Cardiac fibroblast (primary cell): ENCODE measurements at regions not wholly inside any gene's neighbourhood (a gene's known extent, or its start where the extent isn't known, plus 50 kb on each side); places are given as distances from the start of the nearest gene placed in this dataset.
"Not testable (repeated sequence)": the region's sequence is repeated elsewhere in the genome, so short reads cannot be mapped to it uniquely, and the experiment has no call there.

Experiments
- DNase-seq, 2 donors: peaks; one replicate each; pipeline versions ENCODE4 v3.0.0 to v3.0.0-alpha.2; 2010; ENCODE audit warnings: low read depth in 2 of 2
- H3K4me3 ChIP-seq, 2 donors: replicated peaks in 1 of 2; 1 replicate in 1 of 2; 2 replicates in 1 of 2; pipeline ENCODE4 v1.5.1; 2011; ENCODE audit warnings: low read depth in 2 of 2, low read length in 2 of 2, mild to moderate bottlenecking in 2 of 2, moderate library complexity in 1 of 2
- TF ChIP-seq, protein P1 (sequence below): IDR thresholded peaks from one replicate; pipeline ENCODE4 v1.5.1; 2011; ENCODE audit warnings: low read depth, mild to moderate bottlenecking, low read length, inconsistent platforms

DNA sequence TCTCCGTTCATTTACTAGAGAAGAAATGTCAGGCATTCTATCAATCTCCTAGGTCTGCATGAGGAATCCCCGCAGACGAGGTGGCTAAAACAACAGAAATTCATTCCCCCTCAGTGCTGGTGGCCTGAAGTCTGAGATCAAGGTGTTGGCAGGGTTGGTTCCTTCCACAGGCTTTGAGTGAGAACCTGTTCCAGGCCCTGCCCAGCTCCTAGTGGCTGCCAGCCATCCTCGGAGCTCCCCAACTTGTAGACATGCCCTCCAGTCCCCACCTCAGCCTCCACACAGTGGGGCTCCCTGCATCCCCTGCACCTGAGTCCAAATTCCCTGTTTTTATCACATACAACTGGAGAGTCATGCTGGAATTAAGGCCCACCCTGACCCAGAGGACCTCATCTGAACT lies 145.3 kb upstream of the ALKAL2 start:
- TF ChIP-seq, protein P1, sequence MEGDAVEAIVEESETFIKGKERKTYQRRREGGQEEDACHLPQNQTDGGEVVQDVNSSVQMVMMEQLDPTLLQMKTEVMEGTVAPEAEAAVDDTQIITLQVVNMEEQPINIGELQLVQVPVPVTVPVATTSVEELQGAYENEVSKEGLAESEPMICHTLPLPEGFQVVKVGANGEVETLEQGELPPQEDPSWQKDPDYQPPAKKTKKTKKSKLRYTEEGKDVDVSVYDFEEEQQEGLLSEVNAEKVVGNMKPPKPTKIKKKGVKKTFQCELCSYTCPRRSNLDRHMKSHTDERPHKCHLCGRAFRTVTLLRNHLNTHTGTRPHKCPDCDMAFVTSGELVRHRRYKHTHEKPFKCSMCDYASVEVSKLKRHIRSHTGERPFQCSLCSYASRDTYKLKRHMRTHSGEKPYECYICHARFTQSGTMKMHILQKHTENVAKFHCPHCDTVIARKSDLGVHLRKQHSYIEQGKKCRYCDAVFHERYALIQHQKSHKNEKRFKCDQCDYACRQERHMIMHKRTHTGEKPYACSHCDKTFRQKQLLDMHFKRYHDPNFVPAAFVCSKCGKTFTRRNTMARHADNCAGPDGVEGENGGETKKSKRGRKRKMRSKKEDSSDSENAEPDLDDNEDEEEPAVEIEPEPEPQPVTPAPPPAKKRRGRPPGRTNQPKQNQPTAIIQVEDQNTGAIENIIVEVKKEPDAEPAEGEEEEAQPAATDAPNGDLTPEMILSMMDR: no peak
- DNase-seq: no peak
- no peak overlapping the region for H3K4me3 ChIP-seq

DNA sequence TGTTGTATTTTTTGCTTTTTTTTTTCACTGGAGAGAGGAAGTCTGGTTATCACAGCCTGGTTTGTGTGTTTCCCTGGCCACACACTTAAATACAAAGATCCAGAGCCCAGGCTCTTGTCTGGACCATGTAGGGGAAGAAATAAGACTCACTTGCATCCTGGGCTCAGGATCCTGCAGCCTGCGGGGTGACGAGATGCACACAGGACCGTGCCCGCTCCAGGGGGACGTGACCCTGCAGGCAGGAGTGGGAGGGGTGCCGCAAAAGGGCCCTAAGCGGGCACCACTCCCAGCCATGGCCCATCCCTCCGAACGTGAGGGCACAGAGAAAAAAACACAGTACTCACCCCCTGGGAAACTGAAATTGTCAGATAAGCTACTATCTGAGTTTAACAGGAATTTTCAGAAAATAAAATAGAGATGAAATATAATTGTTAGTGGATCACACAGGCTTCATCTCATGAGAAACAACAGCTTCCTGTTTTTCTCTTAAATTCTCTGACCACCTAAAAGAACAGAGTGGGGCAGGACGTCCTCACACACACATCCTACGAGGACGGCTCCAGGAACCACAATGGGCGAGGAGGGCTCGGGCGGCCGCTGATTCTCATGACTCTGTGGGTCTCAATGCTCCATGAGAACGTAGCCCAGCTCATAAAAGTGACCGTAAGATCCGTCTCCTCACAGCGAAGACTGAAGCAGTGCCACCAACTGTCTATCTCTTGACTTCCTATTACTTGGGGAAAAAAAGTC lies 142.6 kb upstream of the ALKAL2 start:
- DNase-seq: no peak
- no peak overlapping the region for H3K4me3 ChIP-seq
- TF ChIP-seq, protein P1: no peak

DNA sequence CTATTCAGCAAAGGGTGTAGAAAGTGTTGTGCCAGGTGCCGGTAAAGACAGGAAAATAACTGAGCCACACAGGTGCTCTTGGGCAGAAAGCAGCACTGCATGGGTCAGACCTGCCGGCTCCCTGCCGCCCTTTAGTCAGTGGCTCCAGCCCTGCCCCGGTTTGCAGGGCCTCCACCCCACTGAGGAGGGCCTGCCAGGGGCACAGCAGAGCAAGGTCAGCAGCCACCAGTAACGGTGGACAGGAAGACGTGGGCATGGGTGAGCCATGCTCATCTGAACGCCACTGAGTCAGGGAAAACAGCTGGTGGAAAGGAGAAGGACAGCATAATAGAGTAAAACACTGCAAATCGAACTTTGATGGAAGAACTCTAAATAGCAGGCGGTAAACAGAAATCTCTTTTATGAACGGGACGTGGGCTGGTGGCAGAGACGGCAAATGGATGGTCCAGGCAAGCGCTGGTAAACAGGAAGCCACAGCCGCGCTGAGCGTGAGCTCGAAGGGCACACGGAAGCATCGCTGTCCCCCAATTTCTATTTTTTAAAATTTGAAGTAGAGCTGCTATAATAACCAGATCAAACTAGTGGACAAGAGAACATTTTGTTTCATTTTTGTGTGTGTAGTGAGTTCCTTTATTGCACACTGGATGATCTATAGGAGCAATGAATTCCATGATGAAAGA lies 141.8 kb upstream of the ALKAL2 start:
- TF ChIP-seq, protein P1: no peak
- no peak for DNase-seq
- H3K4me3 ChIP-seq: no peak overlapping the region

DNA sequence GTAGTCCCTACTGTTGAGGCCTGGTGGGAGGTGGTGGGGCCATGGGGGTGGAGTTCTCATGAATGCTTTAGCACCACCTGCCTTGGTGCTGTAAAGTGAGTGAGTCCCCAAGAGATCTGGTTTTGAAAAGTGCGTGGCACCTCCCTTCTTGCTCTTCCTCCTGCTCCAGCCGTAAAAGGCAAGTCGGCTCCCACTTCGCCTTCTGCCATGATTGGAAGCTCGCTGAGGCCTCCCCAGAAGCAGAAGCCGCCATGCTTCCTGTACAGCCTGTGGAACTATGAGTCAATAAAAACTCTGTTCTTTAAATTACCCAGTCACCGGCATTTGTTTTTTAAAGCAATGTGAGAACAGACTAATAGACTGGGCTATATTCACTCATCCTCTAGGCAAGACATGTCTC lies 141.3 kb upstream of the ALKAL2 start:
- H3K4me3 ChIP-seq: no peak overlapping the region
- DNase-seq: no peak
- TF ChIP-seq, protein P1: no peak

DNA sequence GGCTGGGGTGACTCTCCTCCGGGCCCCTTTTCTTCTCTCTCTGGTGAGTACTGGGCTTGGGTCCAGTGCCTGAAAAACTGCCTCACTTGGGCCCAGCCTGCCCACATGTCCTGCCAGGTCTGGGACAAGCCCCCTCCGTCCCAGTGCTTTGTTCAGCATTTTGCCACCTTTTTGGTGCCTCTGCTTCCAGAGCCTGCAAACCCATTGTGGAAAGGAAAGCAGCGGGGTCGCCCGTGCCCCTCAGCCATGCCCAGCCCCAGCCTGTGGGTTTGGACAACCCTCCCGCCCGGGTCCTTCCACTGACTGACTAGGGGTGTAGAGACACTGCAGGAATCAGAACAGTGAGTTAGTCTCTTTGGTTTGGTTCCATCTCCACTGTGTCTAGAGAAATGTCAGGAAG lies 140.7 kb upstream of the ALKAL2 start:
- H3K4me3 ChIP-seq: no peak overlapping the region
- TF ChIP-seq, protein P1: no peak
- DNase-seq: no peak

DNA sequence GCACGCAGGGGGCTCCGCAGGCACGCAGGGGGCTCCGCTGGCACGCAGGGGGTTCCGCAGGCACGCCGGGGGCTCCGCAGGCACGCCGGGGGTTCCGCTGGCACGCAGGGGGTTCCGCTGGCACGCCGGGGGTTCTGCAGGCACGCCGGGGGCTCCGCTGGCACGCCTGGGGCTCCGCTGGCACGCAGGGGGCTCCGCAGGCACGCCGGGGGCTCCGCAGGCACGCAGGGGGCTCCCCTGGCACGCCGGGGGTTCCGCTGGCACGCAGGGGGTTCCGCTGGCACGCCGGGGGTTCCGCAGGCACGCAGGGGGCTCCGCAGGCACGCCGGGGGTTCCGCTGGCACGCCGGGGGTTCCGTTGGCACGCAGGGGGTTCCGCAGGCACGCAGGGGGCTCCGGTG lies 138.8 kb upstream of the ALKAL2 start:
- DNase-seq, H3K4me3 ChIP-seq: not testable (repeated sequence)

DNA sequence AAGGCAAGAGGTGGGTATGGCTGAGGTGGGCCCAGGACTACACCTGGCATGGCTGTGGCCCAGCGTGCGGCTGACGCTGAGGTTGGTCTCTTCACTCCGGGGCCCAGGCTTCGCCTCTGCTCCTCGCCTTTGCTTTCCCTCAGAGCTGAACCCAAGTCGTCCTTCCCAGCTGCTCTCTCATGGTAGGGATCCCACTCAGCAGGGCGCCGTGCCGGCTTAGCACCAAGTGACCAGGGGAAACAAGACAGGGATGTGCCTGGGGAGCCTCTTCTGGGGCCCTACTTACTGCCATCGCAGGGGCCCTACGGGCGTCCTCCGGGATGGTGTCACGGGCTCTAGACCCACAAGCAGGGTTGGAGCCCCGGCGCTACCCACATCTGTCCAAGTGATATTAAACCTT lies 138.1 kb upstream of the ALKAL2 start:
- no peak for DNase-seq
- H3K4me3 ChIP-seq: no peak overlapping the region
- TF ChIP-seq, protein P1: no peak
